ENCODE measurements at regions not wholly inside any gene's neighbourhood (a gene's known extent, or its start where the extent isn't known, plus 50 kb on each side); places are given as distances from the start of the nearest gene placed in this dataset.
A peak's percentile ranks its signal among the peaks of the same experiment; 100 is the strongest.

- TF ChIP-seq SIN3A (IDR thresholded peaks at IDR 0.05; ENCODE audit: borderline replicate concordance, insufficient read depth, low read depth, low read length) (no peak), POLR2AphosphoS5 (IDR thresholded peaks at IDR 0.05; ENCODE audit: low read depth, low read length) (no peak), CTCF (IDR thresholded peaks at IDR 0.05) (peak; percentile 24; the same call in 1 of the 2 replicates), TCF7L2 (IDR thresholded peaks at IDR 0.05; ENCODE audit: low read depth, low read length) (no peak)
- TF ChIP-seq, protein P1, sequence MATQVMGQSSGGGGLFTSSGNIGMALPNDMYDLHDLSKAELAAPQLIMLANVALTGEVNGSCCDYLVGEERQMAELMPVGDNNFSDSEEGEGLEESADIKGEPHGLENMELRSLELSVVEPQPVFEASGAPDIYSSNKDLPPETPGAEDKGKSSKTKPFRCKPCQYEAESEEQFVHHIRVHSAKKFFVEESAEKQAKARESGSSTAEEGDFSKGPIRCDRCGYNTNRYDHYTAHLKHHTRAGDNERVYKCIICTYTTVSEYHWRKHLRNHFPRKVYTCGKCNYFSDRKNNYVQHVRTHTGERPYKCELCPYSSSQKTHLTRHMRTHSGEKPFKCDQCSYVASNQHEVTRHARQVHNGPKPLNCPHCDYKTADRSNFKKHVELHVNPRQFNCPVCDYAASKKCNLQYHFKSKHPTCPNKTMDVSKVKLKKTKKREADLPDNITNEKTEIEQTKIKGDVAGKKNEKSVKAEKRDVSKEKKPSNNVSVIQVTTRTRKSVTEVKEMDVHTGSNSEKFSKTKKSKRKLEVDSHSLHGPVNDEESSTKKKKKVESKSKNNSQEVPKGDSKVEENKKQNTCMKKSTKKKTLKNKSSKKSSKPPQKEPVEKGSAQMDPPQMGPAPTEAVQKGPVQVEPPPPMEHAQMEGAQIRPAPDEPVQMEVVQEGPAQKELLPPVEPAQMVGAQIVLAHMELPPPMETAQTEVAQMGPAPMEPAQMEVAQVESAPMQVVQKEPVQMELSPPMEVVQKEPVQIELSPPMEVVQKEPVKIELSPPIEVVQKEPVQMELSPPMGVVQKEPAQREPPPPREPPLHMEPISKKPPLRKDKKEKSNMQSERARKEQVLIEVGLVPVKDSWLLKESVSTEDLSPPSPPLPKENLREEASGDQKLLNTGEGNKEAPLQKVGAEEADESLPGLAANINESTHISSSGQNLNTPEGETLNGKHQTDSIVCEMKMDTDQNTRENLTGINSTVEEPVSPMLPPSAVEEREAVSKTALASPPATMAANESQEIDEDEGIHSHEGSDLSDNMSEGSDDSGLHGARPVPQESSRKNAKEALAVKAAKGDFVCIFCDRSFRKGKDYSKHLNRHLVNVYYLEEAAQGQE (IDR thresholded peaks at IDR 0.05; ENCODE audit: insufficient read depth in 1 of 2, low read depth in 2 of 2, low read length in 1 of 2): no peak
These were observed 362.5 kb upstream of the TRAM1L1 start for GRCh38 chr4:117447925-117448324.
